ENCODE measurements at regions not wholly inside any gene's neighbourhood (a gene's known extent, or its start where the extent isn't known, plus 50 kb on each side); places are given as distances from the start of the nearest gene placed in this dataset.

DNA sequence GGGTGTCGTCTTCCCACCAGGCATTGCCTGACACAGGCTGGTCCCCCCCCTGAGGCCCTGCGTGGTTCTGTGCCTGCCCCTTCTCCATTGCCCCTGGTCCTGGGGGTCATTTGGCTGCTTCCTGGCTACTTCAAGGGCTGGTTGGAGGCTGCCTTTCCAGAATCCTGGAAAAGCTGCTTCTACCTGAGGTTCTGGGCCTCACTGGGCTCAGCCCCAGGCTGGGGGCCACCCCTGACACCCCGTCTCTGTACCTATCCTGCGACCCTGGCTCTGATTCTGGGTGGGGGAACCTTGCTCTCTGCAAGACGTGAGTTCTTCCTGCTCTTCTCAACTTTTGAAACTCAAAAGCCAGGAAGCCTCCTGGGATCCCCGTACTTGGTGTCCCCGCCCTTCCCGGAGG is 149.3 kb upstream of the PTPN1 start:
- TF ChIP-seq, protein P1, sequence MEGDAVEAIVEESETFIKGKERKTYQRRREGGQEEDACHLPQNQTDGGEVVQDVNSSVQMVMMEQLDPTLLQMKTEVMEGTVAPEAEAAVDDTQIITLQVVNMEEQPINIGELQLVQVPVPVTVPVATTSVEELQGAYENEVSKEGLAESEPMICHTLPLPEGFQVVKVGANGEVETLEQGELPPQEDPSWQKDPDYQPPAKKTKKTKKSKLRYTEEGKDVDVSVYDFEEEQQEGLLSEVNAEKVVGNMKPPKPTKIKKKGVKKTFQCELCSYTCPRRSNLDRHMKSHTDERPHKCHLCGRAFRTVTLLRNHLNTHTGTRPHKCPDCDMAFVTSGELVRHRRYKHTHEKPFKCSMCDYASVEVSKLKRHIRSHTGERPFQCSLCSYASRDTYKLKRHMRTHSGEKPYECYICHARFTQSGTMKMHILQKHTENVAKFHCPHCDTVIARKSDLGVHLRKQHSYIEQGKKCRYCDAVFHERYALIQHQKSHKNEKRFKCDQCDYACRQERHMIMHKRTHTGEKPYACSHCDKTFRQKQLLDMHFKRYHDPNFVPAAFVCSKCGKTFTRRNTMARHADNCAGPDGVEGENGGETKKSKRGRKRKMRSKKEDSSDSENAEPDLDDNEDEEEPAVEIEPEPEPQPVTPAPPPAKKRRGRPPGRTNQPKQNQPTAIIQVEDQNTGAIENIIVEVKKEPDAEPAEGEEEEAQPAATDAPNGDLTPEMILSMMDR (IDR thresholded peaks at IDR 0.05): no peak
- TF ChIP-seq, protein P2, sequence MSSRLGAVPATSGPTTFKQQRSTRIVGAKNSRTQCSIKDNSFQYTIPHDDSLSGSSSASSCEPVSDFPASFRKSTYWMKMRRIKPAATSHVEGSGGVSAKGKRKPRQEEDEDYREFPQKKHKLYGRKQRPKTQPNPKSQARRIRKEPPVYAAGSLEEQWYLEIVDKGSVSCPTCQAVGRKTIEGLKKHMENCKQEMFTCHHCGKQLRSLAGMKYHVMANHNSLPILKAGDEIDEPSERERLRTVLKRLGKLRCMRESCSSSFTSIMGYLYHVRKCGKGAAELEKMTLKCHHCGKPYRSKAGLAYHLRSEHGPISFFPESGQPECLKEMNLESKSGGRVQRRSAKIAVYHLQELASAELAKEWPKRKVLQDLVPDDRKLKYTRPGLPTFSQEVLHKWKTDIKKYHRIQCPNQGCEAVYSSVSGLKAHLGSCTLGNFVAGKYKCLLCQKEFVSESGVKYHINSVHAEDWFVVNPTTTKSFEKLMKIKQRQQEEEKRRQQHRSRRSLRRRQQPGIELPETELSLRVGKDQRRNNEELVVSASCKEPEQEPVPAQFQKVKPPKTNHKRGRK (CRISPR knock-in tag; IDR thresholded peaks at IDR 0.05; ENCODE audit: borderline replicate concordance): no peak
- TF ChIP-seq ELF4 (CRISPR knock-in tag; IDR thresholded peaks at IDR 0.05; ENCODE audit: low read depth) (no peak), NR3C1 (CRISPR knock-in tag; conservative IDR thresholded peaks at IDR 0.05; ENCODE audit: low read depth) (no peak), OVOL2 (CRISPR knock-in tag; IDR thresholded peaks at IDR 0.05; ENCODE audit: borderline replicate concordance) (no peak), MXD4 (CRISPR knock-in tag; IDR thresholded peaks at IDR 0.05; ENCODE audit: borderline replicate concordance) (no peak), NR1H2 (CRISPR knock-in tag; IDR thresholded peaks at IDR 0.05) (no peak), SMAD4 (CRISPR knock-in tag; IDR thresholded peaks at IDR 0.05) (no peak)
- TF ChIP-seq, protein P3, sequence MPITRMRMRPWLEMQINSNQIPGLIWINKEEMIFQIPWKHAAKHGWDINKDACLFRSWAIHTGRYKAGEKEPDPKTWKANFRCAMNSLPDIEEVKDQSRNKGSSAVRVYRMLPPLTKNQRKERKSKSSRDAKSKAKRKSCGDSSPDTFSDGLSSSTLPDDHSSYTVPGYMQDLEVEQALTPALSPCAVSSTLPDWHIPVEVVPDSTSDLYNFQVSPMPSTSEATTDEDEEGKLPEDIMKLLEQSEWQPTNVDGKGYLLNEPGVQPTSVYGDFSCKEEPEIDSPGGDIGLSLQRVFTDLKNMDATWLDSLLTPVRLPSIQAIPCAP (CRISPR knock-in tag; IDR thresholded peaks at IDR 0.05): no peak
- TF ChIP-seq, protein P4, sequence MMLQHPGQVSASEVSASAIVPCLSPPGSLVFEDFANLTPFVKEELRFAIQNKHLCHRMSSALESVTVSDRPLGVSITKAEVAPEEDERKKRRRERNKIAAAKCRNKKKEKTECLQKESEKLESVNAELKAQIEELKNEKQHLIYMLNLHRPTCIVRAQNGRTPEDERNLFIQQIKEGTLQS (CRISPR knock-in tag; conservative IDR thresholded peaks at IDR 0.05): no peak

All from WTC11 (cell line).